H1 (cell line): ENCODE measurements at regions not wholly inside any gene's neighbourhood (a gene's known extent, or its start where the extent isn't known, plus 50 kb on each side); places are given as distances from the start of the nearest gene placed in this dataset.

ENCODE experiments used
- ASH2L ChIP-seq: fragments of 200-600, 300-600 bp; sonication (generic); IDR thresholded peaks from one replicate; pipeline ENCODE4 v1.7.1; 2017; ENCODE audit warnings: low read length
- BACH1 ChIP-seq: IDR thresholded peaks from 2 replicates; pipeline ENCODE4 v1.6.1; 2012; ENCODE audit warnings: low read length, improper control_type of control experiment
- CHD1 ChIP-seq: IDR thresholded peaks from 2 replicates; pipeline ENCODE4 v1.6.1; 2012; ENCODE audit warnings: low read depth, low read length, improper control_type of control experiment
- CHD7 ChIP-seq: fragments of 300-600 bp; sonication (generic); IDR thresholded peaks from 2 replicates; pipeline ENCODE4 v1.7.1; 2012; ENCODE audit warnings: low read length, moderate library complexity, mild to moderate bottlenecking, inconsistent platforms; ENCODE audit not compliant: insufficient replicate concordance
- JUND ChIP-seq: IDR thresholded peaks from 2 replicates; pipeline ENCODE4 v1.6.1; 2011; ENCODE audit warnings: mild to moderate bottlenecking, improper control_type of control experiment, low read length
- SIX5 ChIP-seq: IDR thresholded peaks from 2 replicates; pipeline ENCODE4 v1.6.1; 2011; ENCODE audit warnings: mild to moderate bottlenecking, low read depth, low read length
- TAF1 ChIP-seq: IDR thresholded peaks from 2 replicates; pipeline ENCODE4 v1.6.1; 2011; ENCODE audit warnings: mild to moderate bottlenecking, low read depth, low read length
- TEAD4 ChIP-seq: IDR thresholded peaks from 2 replicates; pipeline ENCODE4 v1.6.1; 2012; ENCODE audit warnings: low read depth, low read length, inconsistent platforms, mixed read lengths
- YY1 ChIP-seq: IDR thresholded peaks from 2 replicates; pipeline ENCODE4 v1.6.1; 2011; ENCODE audit warnings: low read depth, mild to moderate bottlenecking, low read length
- TF ChIP-seq, protein P1 (sequence below): IDR thresholded peaks from 2 replicates; pipeline ENCODE4 v1.6.1; 2012; ENCODE audit warnings: low read length, inconsistent platforms
- TF ChIP-seq, protein P2 (sequence below): IDR thresholded peaks from 2 replicates; pipeline ENCODE4 v1.6.1; 2011; ENCODE audit warnings: low read depth, mild to moderate bottlenecking, low read length; ENCODE audit not compliant: insufficient read depth

- no peak for TF ChIP-seq CHD7
- no peak for TF ChIP-seq BACH1
- TF ChIP-seq YY1 = no peak
- TF ChIP-seq CHD1 = no peak
- TF ChIP-seq, protein P1, sequence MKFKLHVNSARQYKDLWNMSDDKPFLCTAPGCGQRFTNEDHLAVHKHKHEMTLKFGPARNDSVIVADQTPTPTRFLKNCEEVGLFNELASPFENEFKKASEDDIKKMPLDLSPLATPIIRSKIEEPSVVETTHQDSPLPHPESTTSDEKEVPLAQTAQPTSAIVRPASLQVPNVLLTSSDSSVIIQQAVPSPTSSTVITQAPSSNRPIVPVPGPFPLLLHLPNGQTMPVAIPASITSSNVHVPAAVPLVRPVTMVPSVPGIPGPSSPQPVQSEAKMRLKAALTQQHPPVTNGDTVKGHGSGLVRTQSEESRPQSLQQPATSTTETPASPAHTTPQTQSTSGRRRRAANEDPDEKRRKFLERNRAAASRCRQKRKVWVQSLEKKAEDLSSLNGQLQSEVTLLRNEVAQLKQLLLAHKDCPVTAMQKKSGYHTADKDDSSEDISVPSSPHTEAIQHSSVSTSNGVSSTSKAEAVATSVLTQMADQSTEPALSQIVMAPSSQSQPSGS = no peak
- no peak for TF ChIP-seq TAF1
- no peak for TF ChIP-seq ASH2L
- TF ChIP-seq, protein P2, sequence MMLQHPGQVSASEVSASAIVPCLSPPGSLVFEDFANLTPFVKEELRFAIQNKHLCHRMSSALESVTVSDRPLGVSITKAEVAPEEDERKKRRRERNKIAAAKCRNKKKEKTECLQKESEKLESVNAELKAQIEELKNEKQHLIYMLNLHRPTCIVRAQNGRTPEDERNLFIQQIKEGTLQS = no peak
- TF ChIP-seq JUND = no peak
- TF ChIP-seq SIX5 = no peak
- TF ChIP-seq TEAD4 = no peak
These were observed 446.4 kb upstream of the KLF6 start (continued) for GRCh38 chr10:4231439-4231838.
